HCT116 (cell line): ENCODE measurements at regions not wholly inside any gene's neighbourhood (a gene's known extent, or its start where the extent isn't known, plus 50 kb on each side); places are given as distances from the start of the nearest gene placed in this dataset.

ENCODE experiments used
- ATAC-seq: fragments of 200-7000 bp; cut with Tn5 transposase; 2 replicates; pipeline ENCODE4 v1.9.1; 2020; ENCODE audit warnings: mild to moderate bottlenecking, moderate library complexity
- BruUV-seq: library from RNA; stranded (reverse); fragments of 400-500 nt; replicated peaks from 2 replicates; lab custom pipeline; 2021; lab: Mats Ljungman, UMichigan
- CTCF ChIA-PET: fragments of 300-600 bp; sonication (Branson Sonifier 250); formaldehyde crosslinking; loops from one replicate; lab custom pipeline; 2021; ENCODE audit warnings: antibody characterized with exemption; lab: Charles Lee
- POLR2A ChIA-PET: fragments of 300-600, 350-600 bp; sonication (Branson Sonifier 250); formaldehyde crosslinking; loops from one replicate; lab custom pipeline; 2021; ENCODE audit warnings: antibody characterized with exemption; lab: Charles Lee
- RAD21 ChIA-PET, 2 experiments: fragments of 300-600 bp; sonication (Branson Sonifier 250); formaldehyde crosslinking; loops; one replicate each; lab custom pipeline; 2023; ENCODE audit warnings: low total read pairs in 2 of 2; ENCODE audit not compliant: uncharacterized antibody in 2 of 2, unreplicated experiment in 2 of 2, low non-redundant PET in 1 of 2; lab: Charles Lee
- DNase-seq: peaks from one replicate; pipeline ENCODE4 v3.0.0-alpha.2; 2010; ENCODE audit warnings: low read depth, low spot score
- H2AFZ ChIP-seq: fragments of 200-600 bp; shearing (Covaris generic), sonication (generic); 2 replicates; pipeline ENCODE4 v1.6.1; 2017; ENCODE audit warnings: low read depth, mixed run types, mixed read lengths, antibody characterized with exemption, low read length; ENCODE audit not compliant: poor library complexity, severe bottlenecking
- H3K27ac ChIP-seq: 2 replicates; pipeline ENCODE4 v1.5.1; 2012; ENCODE audit warnings: low read depth, low read length
- H3K27me3 ChIP-seq: fragments of 200-600 bp; sonication (generic); 2 replicates; pipeline ENCODE4 v1.6.1; 2016; ENCODE audit warnings: mixed run types, low read length, mixed read lengths; ENCODE audit not compliant: insufficient read depth
- H3K36me3 ChIP-seq, 2 experiments: fragments of 200-500 bp in 1 of 2; fragments of 200-600 bp in 1 of 2; sonication (Bioruptor generic) in 1 of 2; sonication (generic) in 1 of 2; 2 replicates each; pipeline versions ENCODE4 v1.5.1 to v1.6.1; 2014 to 2016; ENCODE audit warnings: low read length in 2 of 2, inconsistent platforms in 1 of 2, mixed read lengths in 1 of 2, mixed run types in 1 of 2; ENCODE audit not compliant: insufficient read depth in 2 of 2, control insufficient read depth in 1 of 2
- H3K4me1 ChIP-seq, 2 experiments: fragments of 200-600 bp in 1 of 2; sonication (generic) in 1 of 2; 2 replicates each; pipeline versions ENCODE4 v1.5.1 to v1.6.1; 2012 to 2017; ENCODE audit warnings: low read length in 2 of 2, inconsistent platforms in 1 of 2, mild to moderate bottlenecking in 1 of 2, mixed read lengths in 1 of 2, mixed run types in 1 of 2, moderate library complexity in 1 of 2; ENCODE audit not compliant: insufficient read depth in 2 of 2, control insufficient read depth in 1 of 2
- H3K4me2 ChIP-seq: fragments of 200-600 bp; sonication (generic); 2 replicates; pipeline ENCODE4 v1.6.1; 2017; ENCODE audit warnings: mixed run types, low read length, mixed read lengths
- H3K4me3 ChIP-seq, 2 experiments: fragments of 200-600 bp in 1 of 2; sonication (generic) in 1 of 2; replicated peaks in 1 of 2; 2 replicates each; pipeline ENCODE4 v1.5.1; 2011 to 2016; ENCODE audit warnings: low read length in 2 of 2, control low read depth in 1 of 2, low read depth in 1 of 2, mild to moderate bottlenecking in 1 of 2, mixed read lengths in 1 of 2, mixed run types in 1 of 2
- H3K79me2 ChIP-seq: fragments of 200-600 bp; sonication (generic); 2 replicates; pipeline ENCODE4 v1.6.1; 2017; ENCODE audit warnings: mild to moderate bottlenecking, mixed run types, low read length, moderate library complexity, mixed read lengths; ENCODE audit not compliant: insufficient read depth
- H3K9ac ChIP-seq: fragments of 200-600 bp; sonication (generic); 2 replicates; pipeline ENCODE4 v1.6.1; 2016; ENCODE audit warnings: low read length, mixed read lengths
- H3K9me2 ChIP-seq: fragments of 200-600 bp; sonication (generic), shearing (Covaris generic); 2 replicates; pipeline ENCODE4 v1.6.1; 2017; ENCODE audit warnings: mixed run types, mild to moderate bottlenecking, moderate library complexity; ENCODE audit not compliant: insufficient read depth
- H3K9me3 ChIP-seq, 2 experiments: fragments of 200-500 bp in 1 of 2; fragments of 200-600 bp in 1 of 2; sonication (Bioruptor generic) in 1 of 2; sonication (generic) in 1 of 2; 2 replicates each; pipeline ENCODE4 v1.6.1; 2014 to 2017; ENCODE audit warnings: low read length in 2 of 2, mixed read lengths in 2 of 2, inconsistent platforms in 1 of 2, low read depth in 1 of 2, mild to moderate bottlenecking in 1 of 2, mixed run types in 1 of 2, moderate library complexity in 1 of 2; ENCODE audit not compliant: control insufficient read depth in 1 of 2, insufficient read depth in 1 of 2
- H4K20me1 ChIP-seq: fragments of 200-600 bp; sonication (generic), shearing (Covaris generic); 2 replicates; pipeline ENCODE4 v1.6.1; 2017; ENCODE audit warnings: mixed run types, mild to moderate bottlenecking, moderate library complexity; ENCODE audit not compliant: insufficient read depth
- CBX3 ChIP-seq: IDR thresholded peaks from 2 replicates; pipeline ENCODE4 v1.6.1; 2012; ENCODE audit warnings: low read depth
- CEBPB ChIP-seq: IDR thresholded peaks from 2 replicates; pipeline ENCODE4 v1.6.1; 2012; ENCODE audit warnings: low read depth
- CTCF ChIP-seq, 3 experiments: fragments of 200-600 bp in 1 of 3; sonication (generic) in 1 of 3; IDR thresholded peaks in 2 of 3; conservative IDR thresholded peaks in 1 of 3; 2 replicates each; pipeline ENCODE4 v1.5.1; 2012 to 2017; ENCODE audit warnings: low read depth in 2 of 3, low read length in 2 of 3, antibody characterized with exemption in 1 of 3, borderline replicate concordance in 1 of 3, control low read depth in 1 of 3, mild to moderate bottlenecking in 1 of 3, mixed read lengths in 1 of 3, mixed run types in 1 of 3, moderate library complexity in 1 of 3; ENCODE audit not compliant: insufficient read depth in 1 of 3
- ELF1 ChIP-seq: IDR thresholded peaks from 2 replicates; pipeline ENCODE4 v1.6.1; 2012; ENCODE audit warnings: low read depth, borderline replicate concordance
- EZH2 ChIP-seq: fragments of 200-600 bp; sonication (generic); IDR thresholded peaks from 2 replicates; pipeline ENCODE4 v1.6.1; 2017; ENCODE audit warnings: antibody characterized with exemption, mixed run types
- EZH2phosphoT487 ChIP-seq: fragments of 200-600 bp; IDR thresholded peaks from 2 replicates; pipeline ENCODE4 v1.6.1; 2018; ENCODE audit warnings: antibody characterized with exemption, borderline replicate concordance
- FOSL1 ChIP-seq: IDR thresholded peaks from 2 replicates; pipeline ENCODE4 v1.6.1; 2012; ENCODE audit warnings: low read depth
- POLR2A ChIP-seq: IDR thresholded peaks from 2 replicates; pipeline ENCODE4 v1.7.0; 2011; ENCODE audit warnings: borderline replicate concordance; ENCODE audit not compliant: insufficient read depth, insufficient read length; ENCODE audit errors: extremely low read depth
- POLR2AphosphoS5 ChIP-seq: IDR thresholded peaks from 2 replicates; pipeline ENCODE4 v1.6.1; 2011; ENCODE audit warnings: mild to moderate bottlenecking, low read depth, low read length, moderate library complexity
- RAD21 ChIP-seq: IDR thresholded peaks from 2 replicates; pipeline ENCODE4 v1.6.1; 2012; ENCODE audit warnings: low read depth, mild to moderate bottlenecking
- SP1 ChIP-seq: IDR thresholded peaks from 2 replicates; pipeline ENCODE4 v1.6.1; 2012; ENCODE audit warnings: low read depth
- SRF ChIP-seq: IDR thresholded peaks from 2 replicates; pipeline ENCODE4 v1.6.1; 2012; ENCODE audit warnings: low read depth
- TCF7L2 ChIP-seq: IDR thresholded peaks from 2 replicates; pipeline ENCODE4 v1.7.0; 2011; ENCODE audit warnings: borderline replicate concordance, inconsistent platforms; ENCODE audit not compliant: insufficient read depth, insufficient read length; ENCODE audit errors: extremely low read depth
- YY1 ChIP-seq: IDR thresholded peaks from 2 replicates; pipeline ENCODE4 v1.6.1; 2011; ENCODE audit warnings: low read length, low read depth, moderate library complexity, mild to moderate bottlenecking; ENCODE audit not compliant: insufficient replicate concordance; ENCODE audit errors: extremely low read depth
- ZFX ChIP-seq: fragments of 450-650 bp; IDR thresholded peaks from 2 replicates; pipeline ENCODE4 v1.6.1; 2017
- ZNF274 ChIP-seq: fragments of 200-500 bp; sonication (Bioruptor generic); IDR thresholded peaks from 2 replicates; pipeline ENCODE4 v1.6.1; 2014; ENCODE audit warnings: mild to moderate bottlenecking, low read depth, low read length, inconsistent platforms
- intact Hi-C: fragments of 100-400 bp; cut with micrococcal nuclease; formaldehyde crosslinking; loops from 2 replicates; pipeline ENCODE4 v1.10.0; 2022
- TF ChIP-seq, protein P1 (sequence below): IDR thresholded peaks from 2 replicates; pipeline ENCODE4 v1.6.1; 2012; ENCODE audit warnings: low read depth
- TF ChIP-seq, protein P2 (sequence below): IDR thresholded peaks from 2 replicates; pipeline ENCODE4 v1.6.1; 2012

- RAD21 ChIA-PET: no interaction called here
- H3K9ac ChIP-seq: no peak overlapping the region
Measured at GRCh38 chr5:4363045-4363444, 767.4 kb downstream of the IRX1 start.

DNA sequence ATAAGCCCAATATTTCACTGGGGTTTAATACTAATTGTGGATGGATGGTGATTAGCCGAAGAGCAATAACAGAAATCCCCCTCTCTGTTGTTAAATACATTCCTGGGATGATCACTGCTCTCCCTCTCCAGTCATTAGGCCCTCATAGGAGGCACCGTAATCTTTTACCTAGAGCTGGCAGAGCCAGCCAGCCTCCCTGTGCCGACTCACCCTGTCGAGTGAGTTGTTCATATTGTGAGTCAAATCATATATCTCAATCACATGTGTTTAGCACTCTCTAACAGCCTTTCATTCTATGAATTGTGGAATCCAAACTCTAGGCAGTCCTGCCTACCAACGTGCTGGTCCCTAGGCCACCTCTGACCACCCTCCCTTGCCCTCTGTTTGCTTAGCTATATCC lies 771.0 kb downstream of the IRX1 start:
- CTCF ChIA-PET: no interaction called here
- Histone ChIP-seq H3K9me2 (no peaks in the 10 kb centered on the region), H3K27ac (no peak overlapping the region), H3K4me2 (no peak overlapping the region), H3K4me1 (no peaks in the 10 kb centered on the region), H2AFZ (no peak overlapping the region), H4K20me1 (no peaks in the 10 kb centered on the region), H3K4me3 (no peak overlapping the region), H3K9me3 (peaks cover 4 to 36% of the 10 kb centered on the region in 2 experiments; a peak in 3 of 4 replicates), H3K79me2 (no peaks in the 10 kb centered on the region), H3K27me3 (no peaks in the 10 kb centered on the region), H3K9ac (no peak overlapping the region), H3K36me3 (no peaks in the 10 kb centered on the region)
- intact Hi-C loops: no loop called here
- DNase-seq: no peak
- POLR2A ChIA-PET: no interaction called here
- ATAC-seq: no peak
- RAD21 ChIA-PET: no interaction called here
- no TSS peak for BruUV-seq
- TF ChIP-seq SRF: no peak
- TF ChIP-seq POLR2AphosphoS5: no peak
- no peak for TF ChIP-seq POLR2A
- TF ChIP-seq YY1: no peak
- TF ChIP-seq, protein P1, sequence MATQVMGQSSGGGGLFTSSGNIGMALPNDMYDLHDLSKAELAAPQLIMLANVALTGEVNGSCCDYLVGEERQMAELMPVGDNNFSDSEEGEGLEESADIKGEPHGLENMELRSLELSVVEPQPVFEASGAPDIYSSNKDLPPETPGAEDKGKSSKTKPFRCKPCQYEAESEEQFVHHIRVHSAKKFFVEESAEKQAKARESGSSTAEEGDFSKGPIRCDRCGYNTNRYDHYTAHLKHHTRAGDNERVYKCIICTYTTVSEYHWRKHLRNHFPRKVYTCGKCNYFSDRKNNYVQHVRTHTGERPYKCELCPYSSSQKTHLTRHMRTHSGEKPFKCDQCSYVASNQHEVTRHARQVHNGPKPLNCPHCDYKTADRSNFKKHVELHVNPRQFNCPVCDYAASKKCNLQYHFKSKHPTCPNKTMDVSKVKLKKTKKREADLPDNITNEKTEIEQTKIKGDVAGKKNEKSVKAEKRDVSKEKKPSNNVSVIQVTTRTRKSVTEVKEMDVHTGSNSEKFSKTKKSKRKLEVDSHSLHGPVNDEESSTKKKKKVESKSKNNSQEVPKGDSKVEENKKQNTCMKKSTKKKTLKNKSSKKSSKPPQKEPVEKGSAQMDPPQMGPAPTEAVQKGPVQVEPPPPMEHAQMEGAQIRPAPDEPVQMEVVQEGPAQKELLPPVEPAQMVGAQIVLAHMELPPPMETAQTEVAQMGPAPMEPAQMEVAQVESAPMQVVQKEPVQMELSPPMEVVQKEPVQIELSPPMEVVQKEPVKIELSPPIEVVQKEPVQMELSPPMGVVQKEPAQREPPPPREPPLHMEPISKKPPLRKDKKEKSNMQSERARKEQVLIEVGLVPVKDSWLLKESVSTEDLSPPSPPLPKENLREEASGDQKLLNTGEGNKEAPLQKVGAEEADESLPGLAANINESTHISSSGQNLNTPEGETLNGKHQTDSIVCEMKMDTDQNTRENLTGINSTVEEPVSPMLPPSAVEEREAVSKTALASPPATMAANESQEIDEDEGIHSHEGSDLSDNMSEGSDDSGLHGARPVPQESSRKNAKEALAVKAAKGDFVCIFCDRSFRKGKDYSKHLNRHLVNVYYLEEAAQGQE: no peak
- no peak for TF ChIP-seq CTCF (IDR thresholded peaks at IDR 0.05 in 2 of 3, conservative IDR thresholded peaks at IDR 0.05 in 1 of 3; ENCODE audit: borderline replicate concordance in 1 of 3, insufficient read depth in 1 of 3, low read depth in 2 of 3, low read length in 2 of 3)
- TF ChIP-seq CEBPB: no peak
- TF ChIP-seq RAD21: no peak
- no peak for TF ChIP-seq EZH2
- TF ChIP-seq, protein P2, sequence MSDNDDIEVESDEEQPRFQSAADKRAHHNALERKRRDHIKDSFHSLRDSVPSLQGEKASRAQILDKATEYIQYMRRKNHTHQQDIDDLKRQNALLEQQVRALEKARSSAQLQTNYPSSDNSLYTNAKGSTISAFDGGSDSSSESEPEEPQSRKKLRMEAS: no peak
- TF ChIP-seq FOSL1: no peak

More at GRCh38 chr5:4363045-4363444, 767.4 kb downstream of the IRX1 start:
- Histone ChIP-seq H3K9me2 (no peaks in the 10 kb centered on the region), H3K36me3 (no peaks in the 10 kb centered on the region), H3K9me3 (peaks cover 0 to 18% of the 10 kb centered on the region in 2 experiments; a peak in 3 of 4 replicates)
- no peak for DNase-seq
- POLR2A ChIA-PET: no interaction called here
- TF ChIP-seq, protein P2: no peak
- TF ChIP-seq ZFX: no peak
- TF ChIP-seq EZH2phosphoT487: no peak
- TF ChIP-seq CBX3: no peak
- TF ChIP-seq RAD21: no peak
- TF ChIP-seq ELF1: no peak
- TF ChIP-seq SP1: no peak
- no peak for TF ChIP-seq POLR2A
- no peak for TF ChIP-seq CEBPB
- TF ChIP-seq TCF7L2: no peak
- TF ChIP-seq ZNF274: no peak
- no peak for TF ChIP-seq YY1
- TF ChIP-seq, all 23 proteins: peak for 0
- Histone ChIP-seq H4K20me1 (no peaks in the 10 kb centered on the region), H3K79me2 (no peaks in the 10 kb centered on the region), H3K27ac (no peak overlapping the region), H2AFZ (no peak overlapping the region), H3K4me2 (no peak overlapping the region), H3K27me3 (no peaks in the 10 kb centered on the region), H3K4me1 (no peaks in the 10 kb centered on the region), H3K4me3 (no peak overlapping the region)
- CTCF ChIA-PET: no interaction called here
- intact Hi-C loops: no loop called here
- no peak for ATAC-seq
- no TSS peak for BruUV-seq
